MM.1S (cell line): ENCODE measurements at regions not wholly inside any gene's neighbourhood (a gene's known extent, or its start where the extent isn't known, plus 50 kb on each side); places are given as distances from the start of the nearest gene placed in this dataset.

Experiments used
- DNase-seq: peaks from one replicate; pipeline ENCODE4 v3.0.0-alpha.2; 2015
- H2AFZ ChIP-seq: fragments of 300-600 bp; sonication (generic); 2 replicates; pipeline ENCODE4 v1.6.0; 2016; ENCODE audit warnings: antibody characterized with exemption, low read length
- H3F3A ChIP-seq: fragments of 300-600 bp; sonication (generic); 2 replicates; pipeline ENCODE4 v1.6.1; 2016; ENCODE audit warnings: mild to moderate bottlenecking, antibody characterized with exemption, low read length, moderate library complexity, mixed read lengths; ENCODE audit not compliant: insufficient read depth
- H3K27ac ChIP-seq: fragments of 300-600 bp; sonication (generic); 2 replicates; pipeline ENCODE4 v1.5.1; 2016; ENCODE audit warnings: mild to moderate bottlenecking, low read length
- H3K27me3 ChIP-seq: fragments of 300-600 bp; sonication (generic); replicated peaks from 2 replicates; pipeline ENCODE4 v1.6.0; 2016; ENCODE audit warnings: low read length; ENCODE audit not compliant: insufficient read depth
- H3K36me3 ChIP-seq: fragments of 300-600 bp; sonication (generic); replicated peaks from 2 replicates; pipeline ENCODE4 v1.6.1; 2016; ENCODE audit warnings: mild to moderate bottlenecking, low read length, mixed read lengths; ENCODE audit not compliant: insufficient read depth
- H3K4me1 ChIP-seq: fragments of 300-600 bp; sonication (generic); 2 replicates; pipeline ENCODE4 v1.6.1; 2016; ENCODE audit warnings: low read length, mixed read lengths
- H3K4me2 ChIP-seq: fragments of 300-600 bp; sonication (generic); 2 replicates; pipeline ENCODE4 v1.6.0; 2016; ENCODE audit warnings: low read depth, low read length
- H3K4me3 ChIP-seq: fragments of 300-600 bp; sonication (generic); 2 replicates; pipeline ENCODE4 v1.5.1; 2016; ENCODE audit warnings: low read length, mixed read lengths
- H3K79me2 ChIP-seq: fragments of 300-600 bp; sonication (generic); 2 replicates; pipeline ENCODE4 v1.6.1; 2016; ENCODE audit warnings: mixed run types, low read length, mixed read lengths
- H3K9ac ChIP-seq: fragments of 300-600 bp; sonication (generic); 2 replicates; pipeline ENCODE4 v1.6.1; 2016; ENCODE audit warnings: low read length, mixed read lengths
- H3K9me2 ChIP-seq: fragments of 300-600 bp; sonication (generic); replicated peaks from 2 replicates; pipeline ENCODE4 v1.6.1; 2016; ENCODE audit warnings: mild to moderate bottlenecking, low read length, mixed read lengths; ENCODE audit not compliant: insufficient read depth
- H3K9me3 ChIP-seq: fragments of 300-600 bp; sonication (generic); replicated peaks from 2 replicates; pipeline ENCODE4 v1.6.1; 2016; ENCODE audit warnings: mild to moderate bottlenecking, low read length, mixed read lengths; ENCODE audit not compliant: insufficient read depth
- H4K20me1 ChIP-seq: fragments of 300-600 bp; sonication (generic); 2 replicates; pipeline ENCODE4 v1.6.1; 2016; ENCODE audit warnings: mild to moderate bottlenecking, low read length, moderate library complexity, mixed read lengths; ENCODE audit not compliant: insufficient read depth
- CTCF ChIP-seq: fragments of 300-600 bp; sonication (generic); IDR thresholded peaks from 2 replicates; pipeline ENCODE4 v1.5.1; 2016; ENCODE audit warnings: antibody characterized with exemption, low read length, mixed read lengths
- EZH2 ChIP-seq: fragments of 300-600 bp; sonication (generic); optimal IDR thresholded peaks from 2 replicates; pipeline ENCODE3; 2017; ENCODE audit warnings: low read depth, mild to moderate bottlenecking, antibody characterized with exemption, low read length, mixed read lengths
- EZH2phosphoT487 ChIP-seq: fragments of 300-600 bp; sonication (generic); IDR thresholded peaks from 2 replicates; pipeline ENCODE4 v1.6.1; 2018; ENCODE audit warnings: antibody characterized with exemption, low read length

DNA sequence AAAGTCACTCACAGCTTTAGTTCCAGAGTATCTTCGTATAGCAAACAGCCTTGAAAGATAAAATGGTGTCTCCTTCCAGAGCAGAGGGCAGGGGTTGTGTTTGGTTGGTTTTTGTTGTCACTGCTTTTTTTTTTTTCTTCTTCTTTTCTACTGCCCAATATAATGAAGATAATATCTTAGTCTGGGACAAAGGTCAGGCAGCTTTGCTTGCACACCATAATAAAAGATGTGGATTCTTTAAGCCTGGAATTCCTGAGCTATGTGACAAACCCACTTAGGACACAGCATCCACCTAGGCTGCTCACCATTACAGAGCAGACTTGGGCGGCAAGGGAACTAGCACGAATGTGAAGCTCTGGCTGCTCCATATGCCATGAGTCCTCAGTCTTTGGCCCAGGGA is 165.6 kb upstream of the MIR17HG start:
- H3K9ac ChIP-seq: no peak overlapping the region
- H3K27me3 ChIP-seq: no peaks in the 10 kb centered on the region
- no peaks in the 10 kb centered on the region for H4K20me1 ChIP-seq
- no peak overlapping the region for H3K4me2 ChIP-seq
- H2AFZ ChIP-seq: no peak overlapping the region
- no peaks in the 10 kb centered on the region for H3K36me3 ChIP-seq
- no peaks in the 10 kb centered on the region for H3K4me1 ChIP-seq
- TF ChIP-seq EZH2phosphoT487: no peak
- no peak for TF ChIP-seq CTCF
- TF ChIP-seq EZH2: no peak
- H3K79me2 ChIP-seq: no peaks in the 10 kb centered on the region
- no peak for DNase-seq
- no peaks in the 10 kb centered on the region for H3F3A ChIP-seq
- H3K4me3 ChIP-seq: no peak overlapping the region
- H3K27ac ChIP-seq: no peak overlapping the region
- H3K9me3 ChIP-seq: no peaks in the 10 kb centered on the region
- H3K9me2 ChIP-seq: no peaks in the 10 kb centered on the region

DNA sequence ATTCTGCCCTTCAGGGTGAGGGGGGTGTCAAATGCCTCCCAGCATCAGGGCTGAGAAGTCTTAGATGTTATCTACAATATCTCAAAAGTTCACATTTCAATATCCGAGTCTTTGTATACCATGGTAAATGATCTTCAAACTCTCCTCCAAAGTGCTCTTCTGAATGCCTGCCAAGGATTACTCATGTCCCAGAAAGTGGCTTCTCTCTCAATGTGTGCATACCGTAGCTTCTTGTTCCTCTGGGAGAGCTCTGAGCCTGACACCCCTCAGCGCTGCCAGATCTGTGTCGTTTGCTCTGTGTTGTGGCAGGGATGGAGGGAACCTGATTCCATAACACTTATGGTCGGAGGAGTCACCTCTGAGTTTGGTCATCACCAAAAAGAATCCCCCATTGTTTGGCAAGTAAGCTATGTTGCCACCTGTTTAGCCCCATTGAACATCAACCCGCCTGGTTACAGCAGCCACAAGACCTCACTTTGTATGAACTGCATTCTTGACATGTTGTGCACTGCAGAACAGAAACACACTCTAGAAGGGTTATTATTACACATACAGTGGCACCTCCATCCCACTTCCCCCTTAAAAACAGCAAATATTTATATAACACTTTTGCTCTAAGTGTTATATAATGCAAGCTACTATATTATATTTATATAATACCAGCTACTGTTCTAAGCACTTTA is 163.1 kb upstream of the MIR17HG start:
- DNase-seq: no peak
- Histone ChIP-seq H3K4me1 (no peaks in the 10 kb centered on the region), H3K79me2 (no peaks in the 10 kb centered on the region), H3K9me2 (no peaks in the 10 kb centered on the region), H4K20me1 (no peaks in the 10 kb centered on the region), H3K36me3 (no peaks in the 10 kb centered on the region), H3K9ac (no peak overlapping the region), H3K27ac (no peak overlapping the region), H2AFZ (no peak overlapping the region), H3K27me3 (no peaks in the 10 kb centered on the region), H3F3A (no peaks in the 10 kb centered on the region), H3K4me2 (no peak overlapping the region), H3K4me3 (no peak overlapping the region), H3K9me3 (no peaks in the 10 kb centered on the region)
- TF ChIP-seq CTCF: no peak
- TF ChIP-seq EZH2: no peak

GRCh38 chr13:91185294-91185863 is 162.1 kb upstream of the MIR17HG start:
- H3K4me3 ChIP-seq: no peak overlapping the region

More at GRCh38 chr13:91185294-91185863, 162.1 kb upstream of the MIR17HG start:
- Histone ChIP-seq H3F3A (no peaks in the 10 kb centered on the region), H3K27ac (no peak overlapping the region), H3K9me3 (no peaks in the 10 kb centered on the region), H3K9ac (no peak overlapping the region), H3K27me3 (no peaks in the 10 kb centered on the region), H2AFZ (no peak overlapping the region), H3K79me2 (no peaks in the 10 kb centered on the region), H4K20me1 (no peaks in the 10 kb centered on the region), H3K4me1 (no peaks in the 10 kb centered on the region), H3K9me2 (no peaks in the 10 kb centered on the region), H3K4me2 (no peak overlapping the region), H3K36me3 (no peaks in the 10 kb centered on the region)
- no peak for TF ChIP-seq CTCF
- TF ChIP-seq EZH2: no peak
- no peak for TF ChIP-seq EZH2phosphoT487
- no peak for DNase-seq
